Activated CD8-positive, alpha-beta memory T cell treated with anti-CD3 and anti-CD28 coated beads, Interleukin-2, amount 50 U/mL, for 24 hours (primary cell): ENCODE measurements at regions not wholly inside any gene's neighbourhood (a gene's known extent, or its start where the extent isn't known, plus 50 kb on each side); places are given as distances from the start of the nearest gene placed in this dataset.
"Not testable (repeated sequence)": the region's sequence is repeated elsewhere in the genome, so short reads cannot be mapped to it uniquely, and the experiment has no call there.

Experiments used
- DNase-seq: peaks from one replicate; pipeline ENCODE4 v3.0.0-alpha.2; 2020; ENCODE audit errors: extremely low read depth

GRCh38 chr6:100228437-100228833 is 234.4 kb upstream of the MCHR2 start:
- DNase-seq, result no peak

GRCh38 chr6:100226811-100227210 is 232.8 kb upstream of the MCHR2 start:
- no peak for DNase-seq

GRCh38 chr6:100223952-100224351 is 229.9 kb upstream of the MCHR2 start:
- DNase-seq, result not testable (repeated sequence)

- DNase-seq, result no peak
Observed at GRCh38 chr6:100220543-100220942, 226.5 kb upstream of the MCHR2 start.

- no peak for DNase-seq
Observed at GRCh38 chr6:100217225-100218012, 223.4 kb upstream of the MCHR2 start.

- no peak for DNase-seq
Observed at GRCh38 chr6:100216760-100217159, 222.7 kb upstream of the MCHR2 start.

- no peak for DNase-seq
Observed at GRCh38 chr6:100212131-100212530, 218.1 kb upstream of the MCHR2 start.

- no peak for DNase-seq
Observed at GRCh38 chr6:100210137-100211117, 216.4 kb upstream of the MCHR2 start.

GRCh38 chr6:100209323-100210136 is 215.5 kb upstream of the MCHR2 start:
- DNase-seq, result no peak

GRCh38 chr6:100203400-100203799 is 209.4 kb upstream of the MCHR2 start:
- no peak for DNase-seq

GRCh38 chr6:100202417-100203194 is 208.6 kb upstream of the MCHR2 start:
- DNase-seq, result no peak

- DNase-seq, result not testable (repeated sequence)
Observed at GRCh38 chr6:100196214-100196982, 202.4 kb upstream of the MCHR2 start.

- DNase-seq, result not testable (repeated sequence)
Observed at GRCh38 chr6:100195244-100195643, 201.2 kb upstream of the MCHR2 start.

GRCh38 chr6:100194535-100194934 is 200.5 kb upstream of the MCHR2 start:
- DNase-seq, result no peak

GRCh38 chr6:100188754-100189153 is 194.7 kb upstream of the MCHR2 start:
- no peak for DNase-seq

GRCh38 chr6:100186552-100186951 is 192.5 kb upstream of the MCHR2 start:
- DNase-seq, result no peak

GRCh38 chr6:100185615-100186014 is 191.6 kb upstream of the MCHR2 start:
- DNase-seq, result no peak

GRCh38 chr6:100184473-100184872 is 190.4 kb upstream of the MCHR2 start:
- no peak for DNase-seq

- no peak for DNase-seq
Observed at GRCh38 chr6:100182313-100182712, 188.3 kb upstream of the MCHR2 start.

GRCh38 chr6:100181309-100181708 is 187.3 kb upstream of the MCHR2 start:
- DNase-seq, result no peak
